SK-N-SH (cell line): ENCODE measurements at regions not wholly inside any gene's neighbourhood (a gene's known extent, or its start where the extent isn't known, plus 50 kb on each side); places are given as distances from the start of the nearest gene placed in this dataset.

Experiments
- CTCF ChIA-PET: fragments of 300-600, 350-600 bp; formaldehyde crosslinking; extraction: SDS; loops from one replicate; lab custom pipeline; 2021; lab: Yijun Ruan, JAX
- POLR2A ChIA-PET: fragments of 350-600 bp; sonication (Branson Sonifier 250); formaldehyde crosslinking; extraction: SDS; loops from one replicate; lab custom pipeline; 2020; ENCODE audit warnings: antibody characterized with exemption, inconsistent platforms; lab: Yijun Ruan, JAX
- DNase-seq: peaks from one replicate; pipeline ENCODE4 v3.0.0; 2012
- H2AFZ ChIP-seq: fragments of 200-600 bp; sonication (generic); 2 replicates; pipeline ENCODE4 v1.8.1; 2016; ENCODE audit warnings: antibody characterized with exemption, mild to moderate bottlenecking, low read depth
- H3F3A ChIP-seq: fragments of 200-600 bp; sonication (generic); replicated peaks from 2 replicates; pipeline ENCODE3; 2016; ENCODE audit warnings: antibody characterized with exemption, mild to moderate bottlenecking; ENCODE audit not compliant: insufficient read depth
- H3K27ac ChIP-seq, 2 experiments: fragments of 200-500 bp in 1 of 2; fragments of 200-600 bp in 1 of 2; sonication (Bioruptor generic) in 1 of 2; sonication (generic), shearing (Covaris generic) in 1 of 2; 2 replicates each; pipeline versions ENCODE4 v1.5.1 to v1.6.1; 2014 to 2016; ENCODE audit warnings: low read depth in 2 of 2, inconsistent platforms in 1 of 2, low read length in 1 of 2, mild to moderate bottlenecking in 1 of 2, mixed read lengths in 1 of 2
- H3K27me3 ChIP-seq: fragments of 200-600 bp; sonication (generic), shearing (Covaris generic); 2 replicates; pipeline ENCODE4 v1.6.1; 2016; ENCODE audit warnings: mixed run types; ENCODE audit not compliant: insufficient read depth
- H3K36me3 ChIP-seq, 2 experiments: fragments of 200-500 bp in 1 of 2; fragments of 200-600 bp in 1 of 2; sonication (Bioruptor generic) in 1 of 2; sonication (generic) in 1 of 2; replicated peaks in 1 of 2; 2 replicates each; pipeline versions ENCODE3 to v1.5.1; 2014 to 2016; ENCODE audit warnings: low read length in 1 of 2, mild to moderate bottlenecking in 1 of 2; ENCODE audit not compliant: insufficient read depth in 2 of 2, control insufficient read depth in 1 of 2
- H3K4me1 ChIP-seq, 2 experiments: fragments of 200-500 bp in 1 of 2; fragments of 200-600 bp in 1 of 2; sonication (Bioruptor generic) in 1 of 2; sonication (generic), shearing (Covaris generic) in 1 of 2; 2 replicates each; pipeline versions ENCODE4 v1.5.1 to v1.6.1; 2014 to 2016; ENCODE audit warnings: low read depth in 1 of 2, low read length in 1 of 2, mixed run types in 1 of 2; ENCODE audit not compliant: insufficient read depth in 2 of 2, control insufficient read depth in 1 of 2
- H3K4me2 ChIP-seq: fragments of 200-600 bp; sonication (generic), shearing (Covaris generic); 2 replicates; pipeline ENCODE4 v1.6.1; 2017; ENCODE audit warnings: mixed run types
- H3K4me3 ChIP-seq, 2 experiments: fragments of 200-500 bp in 1 of 2; fragments of 200-600 bp in 1 of 2; sonication (Bioruptor generic) in 1 of 2; sonication (generic), shearing (Covaris generic) in 1 of 2; 2 replicates each; pipeline versions ENCODE4 v1.5.1 to v1.8.1; 2014 to 2016; ENCODE audit warnings: low read depth in 2 of 2, inconsistent platforms in 1 of 2, low read length in 1 of 2, mild to moderate bottlenecking in 1 of 2, mixed read lengths in 1 of 2, moderate library complexity in 1 of 2
- H3K79me2 ChIP-seq: fragments of 200-600 bp; sonication (generic); 2 replicates; pipeline ENCODE4 v1.8.1; 2017; ENCODE audit warnings: mild to moderate bottlenecking; ENCODE audit not compliant: insufficient read depth
- H3K9ac ChIP-seq: fragments of 200-600 bp; sonication (generic); 2 replicates; pipeline ENCODE4 v1.6.1; 2017; ENCODE audit warnings: mixed run types
- H3K9me2 ChIP-seq: fragments of 200-600 bp; sonication (generic); 2 replicates; pipeline ENCODE4 v1.6.1; 2017; ENCODE audit warnings: mixed run types
- H3K9me3 ChIP-seq: fragments of 200-600 bp; sonication (generic); 2 replicates; pipeline ENCODE4 v1.6.1; 2017; ENCODE audit warnings: mixed run types, mild to moderate bottlenecking, moderate library complexity
- H4K20me1 ChIP-seq: fragments of 200-600 bp; sonication (generic); 2 replicates; pipeline ENCODE4 v1.6.1; 2017; ENCODE audit warnings: mild to moderate bottlenecking, mixed run types; ENCODE audit not compliant: insufficient read depth
- CTCF ChIP-seq: fragments of 200-600 bp; sonication (generic); IDR thresholded peaks from 2 replicates; pipeline ENCODE4 v1.6.1; 2017; ENCODE audit warnings: antibody characterized with exemption, mild to moderate bottlenecking, moderate library complexity
- ELF1 ChIP-seq: IDR thresholded peaks from 2 replicates; pipeline ENCODE4 v1.4.0; 2012
- EP300 ChIP-seq, 2 experiments: IDR thresholded peaks; 2 replicates each; pipeline versions ENCODE4 v1.4.0 to v1.6.1; 2012; ENCODE audit warnings: borderline replicate concordance in 1 of 2, low read depth in 1 of 2, low read length in 1 of 2
- FOXJ3 ChIP-seq: sonication (generic); formaldehyde crosslinking; IDR thresholded peaks from 2 replicates; pipeline ENCODE4 v1.5.1; 2020; ENCODE audit warnings: mild to moderate bottlenecking, missing genetic modification reagents
- GABPA ChIP-seq: IDR thresholded peaks from 2 replicates; pipeline ENCODE4 v1.4.0; 2012; ENCODE audit warnings: low read depth, mild to moderate bottlenecking
- GATA2 ChIP-seq: sonication (generic); formaldehyde crosslinking; IDR thresholded peaks from 2 replicates; pipeline ENCODE4 v1.5.0; 2020; ENCODE audit warnings: mild to moderate bottlenecking, missing genetic modification reagents
- MAX ChIP-seq: IDR thresholded peaks from 2 replicates; pipeline ENCODE4 v1.4.0; 2012; ENCODE audit warnings: low read depth
- MXI1 ChIP-seq: IDR thresholded peaks from 2 replicates; pipeline ENCODE4 v1.6.1; 2012; ENCODE audit warnings: mild to moderate bottlenecking, low read depth, low read length, improper control_type of control experiment
- NFIC ChIP-seq: IDR thresholded peaks from 2 replicates; pipeline ENCODE4 v1.4.0; 2012; ENCODE audit warnings: borderline replicate concordance
- NRF1 ChIP-seq: IDR thresholded peaks from 2 replicates; pipeline ENCODE4 v1.6.1; 2012; ENCODE audit warnings: low read depth, mild to moderate bottlenecking, low read length
- RAD21 ChIP-seq: IDR thresholded peaks from 2 replicates; pipeline ENCODE4 v1.6.1; 2012; ENCODE audit warnings: mild to moderate bottlenecking, low read length
- RCOR1 ChIP-seq: fragments of 150-350 bp; IDR thresholded peaks from 2 replicates; pipeline ENCODE4 v1.6.1; 2017; ENCODE audit warnings: antibody characterized with exemption, low read length
- RFX5 ChIP-seq: IDR thresholded peaks from 2 replicates; pipeline ENCODE4 v1.6.1; 2012; ENCODE audit warnings: mild to moderate bottlenecking, improper control_type of control experiment, low read length
- RXRA ChIP-seq: IDR thresholded peaks from 2 replicates; pipeline ENCODE4 v1.4.0; 2012; ENCODE audit warnings: low read depth, mild to moderate bottlenecking, borderline replicate concordance
- SIN3A ChIP-seq: IDR thresholded peaks from 2 replicates; pipeline ENCODE4 v1.6.1; 2012; ENCODE audit warnings: low read depth, mild to moderate bottlenecking, low read length, moderate library complexity, borderline replicate concordance
- SMC3 ChIP-seq: IDR thresholded peaks from 2 replicates; pipeline ENCODE4 v1.6.1; 2012; ENCODE audit warnings: low read depth, low read length, improper control_type of control experiment
- TCF12 ChIP-seq: IDR thresholded peaks from 2 replicates; pipeline ENCODE4 v1.4.0; 2012
- TEAD4 ChIP-seq: IDR thresholded peaks from 2 replicates; pipeline ENCODE4 v1.4.0; 2012; ENCODE audit warnings: mild to moderate bottlenecking, borderline replicate concordance; ENCODE audit not compliant: insufficient read depth
- WGBS: methylation state at CpG from one replicate; pipeline ENCODE4 v1.1.6; 2017; ENCODE audit warnings: low lambda C conversion rate; 5-methylcytosine and 5-hydroxymethylcytosine counted together
- TF ChIP-seq, protein P1 (sequence below): IDR thresholded peaks from 2 replicates; pipeline ENCODE4; 2012

DNA sequence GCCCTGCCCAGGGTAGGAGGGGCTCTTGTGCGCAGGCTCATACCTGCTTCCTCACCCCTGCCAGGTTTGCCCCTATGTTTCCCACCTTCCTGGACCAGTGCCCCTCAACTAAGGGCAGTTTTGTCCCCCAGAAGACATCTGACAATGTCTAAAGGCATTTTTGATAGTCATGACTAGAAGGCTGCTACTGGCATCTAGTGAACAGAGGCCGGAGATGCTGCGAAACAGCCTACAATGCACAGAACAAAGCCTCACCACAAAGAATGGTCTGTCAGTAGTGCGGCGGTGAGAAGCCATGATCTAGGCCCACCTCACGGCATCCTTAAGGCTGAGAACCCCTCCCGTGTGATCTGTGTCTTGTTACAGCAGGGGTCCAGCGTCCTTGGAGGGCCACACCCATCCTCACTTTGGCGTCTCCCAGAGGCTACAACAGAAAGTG lies 96.0 kb downstream of the TMEM17 start:
- 84% methylated on average over 4 of the region's 9 CpGs for WGBS
- Histone ChIP-seq H3K27ac (no peak overlapping the region), H4K20me1 (no peaks in the 10 kb centered on the region), H3K27me3 (no peaks in the 10 kb centered on the region), H2AFZ (no peak overlapping the region), H3K36me3 (no peaks in the 10 kb centered on the region), H3F3A (no peaks in the 10 kb centered on the region), H3K79me2 (no peaks in the 10 kb centered on the region), H3K9ac (no peak overlapping the region), H3K9me2 (no peaks in the 10 kb centered on the region), H3K4me1 (peaks cover 0 to 10% of the 10 kb centered on the region in 2 experiments; a peak in 1 of 4 replicates), H3K4me2 (no peak overlapping the region), H3K9me3 (no peaks in the 10 kb centered on the region), H3K4me3 (no peak overlapping the region)
- CTCF ChIA-PET, result interaction anchor here (0.6 to 9.8 kb wide), 15 partner anchors 8 to 498 kb away, joined by 3 to 143 read pairs (median 6); no protein-coding TSS in a partner anchor
- TF ChIP-seq MXI1 (no peak), RCOR1 (no peak), SMC3 (peak; percentile 48), RAD21 (peak; percentile 73)
- DNase-seq, result no peak
- POLR2A ChIA-PET, result no interaction called here

- no peak for DNase-seq
- Histone ChIP-seq H3K9me3 (no peaks in the 10 kb centered on the region), H4K20me1 (no peaks in the 10 kb centered on the region), H3F3A (no peaks in the 10 kb centered on the region), H3K9me2 (no peaks in the 10 kb centered on the region), H3K9ac (no peak overlapping the region), H3K4me2 (no peak overlapping the region), H3K36me3 (no peaks in the 10 kb centered on the region), H2AFZ (no peak overlapping the region), H3K79me2 (no peaks in the 10 kb centered on the region), H3K4me1 (peaks cover 0 to 10% of the 10 kb centered on the region in 2 experiments; a peak in 1 of 4 replicates), H3K27me3 (no peaks in the 10 kb centered on the region), H3K27ac (no peak overlapping the region), H3K4me3 (no peak overlapping the region)
- no peak for TF ChIP-seq SIN3A
- no peak for TF ChIP-seq FOXJ3
- TF ChIP-seq MXI1, result no peak
- TF ChIP-seq TEAD4, result no peak
- no peak for TF ChIP-seq NFIC
- TF ChIP-seq RCOR1, result no peak
- no peak for TF ChIP-seq GABPA
- no peak for TF ChIP-seq RXRA
- TF ChIP-seq, protein P1, sequence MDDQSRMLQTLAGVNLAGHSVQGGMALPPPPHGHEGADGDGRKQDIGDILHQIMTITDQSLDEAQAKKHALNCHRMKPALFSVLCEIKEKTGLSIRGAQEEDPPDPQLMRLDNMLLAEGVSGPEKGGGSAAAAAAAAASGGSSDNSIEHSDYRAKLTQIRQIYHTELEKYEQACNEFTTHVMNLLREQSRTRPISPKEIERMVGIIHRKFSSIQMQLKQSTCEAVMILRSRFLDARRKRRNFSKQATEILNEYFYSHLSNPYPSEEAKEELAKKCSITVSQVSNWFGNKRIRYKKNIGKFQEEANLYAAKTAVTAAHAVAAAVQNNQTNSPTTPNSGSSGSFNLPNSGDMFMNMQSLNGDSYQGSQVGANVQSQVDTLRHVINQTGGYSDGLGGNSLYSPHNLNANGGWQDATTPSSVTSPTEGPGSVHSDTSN, result no peak
- no peak for TF ChIP-seq ELF1
- TF ChIP-seq MAX, result no peak
- no peak for TF ChIP-seq NRF1
- no peak for TF ChIP-seq CTCF
- TF ChIP-seq TCF12, result no peak
- no peak for TF ChIP-seq GATA2
- TF ChIP-seq RFX5, result no peak
- no peak for TF ChIP-seq RAD21
- TF ChIP-seq EP300 (IDR thresholded peaks at IDR 0.05; ENCODE audit: borderline replicate concordance in 1 of 2, low read depth in 1 of 2, low read length in 1 of 2), result no peak
- ChIA-PET POLR2A (no interaction called here), CTCF (interaction anchor here (0.6 to 9.8 kb wide), 10 partner anchors 75 to 492 kb away, joined by 3 to 143 read pairs (median 4); no protein-coding TSS in a partner anchor)
- 92% methylated on average over 2 of the region's 2 CpGs for WGBS
Measured at GRCh38 chr2:62409442-62409841, 96.6 kb downstream of the TMEM17 start.
